GM23338 (cell line): ENCODE measurements at regions not wholly inside any gene's neighbourhood (a gene's known extent, or its start where the extent isn't known, plus 50 kb on each side); places are given as distances from the start of the nearest gene placed in this dataset.
"Not testable (repeated sequence)": the region's sequence is repeated elsewhere in the genome, so short reads cannot be mapped to it uniquely, and the experiment has no call there.

Experiments
- ATAC-seq: fragments of 200-7000 bp; cut with Tn5 transposase; 3 replicates; pipeline ENCODE4 v1.9.1; 2020
- DNase-seq: peaks from one replicate; pipeline ENCODE4 v3.0.0-alpha.2; 2015; ENCODE audit warnings: low spot score
- H2AFZ ChIP-seq: fragments of 200-600 bp; sonication (generic); 2 replicates; pipeline ENCODE4 v1.8.0; 2016; ENCODE audit warnings: antibody characterized with exemption, mild to moderate bottlenecking, moderate library complexity
- H3F3A ChIP-seq: fragments of 200-600 bp; sonication (generic); replicated peaks from 2 replicates; pipeline ENCODE4 v1.8.0; 2017; ENCODE audit warnings: antibody characterized with exemption, mixed run types, low read depth
- H3K27ac ChIP-seq: fragments of 200-600 bp; sonication (generic); 2 replicates; pipeline ENCODE4 v1.6.1; 2016; ENCODE audit warnings: low read depth
- H3K27me3 ChIP-seq: fragments of 200-600 bp; sonication (generic); 2 replicates; pipeline ENCODE4 v1.8.0; 2016; ENCODE audit warnings: mild to moderate bottlenecking, mixed run types, moderate library complexity; ENCODE audit not compliant: insufficient read depth
- H3K36me3 ChIP-seq: fragments of 200-600 bp; sonication (generic); 2 replicates; pipeline ENCODE4 v1.8.0; 2016; ENCODE audit warnings: mild to moderate bottlenecking; ENCODE audit not compliant: insufficient read depth
- H3K4me1 ChIP-seq: fragments of 200-600 bp; sonication (generic); 2 replicates; pipeline ENCODE4 v1.8.0; 2016; ENCODE audit warnings: mild to moderate bottlenecking, moderate library complexity; ENCODE audit not compliant: insufficient read depth
- H3K4me2 ChIP-seq: fragments of 200-600 bp; sonication (generic); 2 replicates; pipeline ENCODE4 v1.7.1; 2017; ENCODE audit warnings: mixed run types
- H3K4me3 ChIP-seq: fragments of 200-600 bp; sonication (generic); 2 replicates; pipeline ENCODE4 v1.6.1; 2016; ENCODE audit warnings: mixed run types
- H3K79me2 ChIP-seq: fragments of 200-600 bp; sonication (generic); replicated peaks from 2 replicates; pipeline ENCODE4 v1.8.0; 2017; ENCODE audit warnings: mild to moderate bottlenecking; ENCODE audit not compliant: insufficient read depth
- H3K9me2 ChIP-seq: fragments of 200-600 bp; sonication (generic); 2 replicates; pipeline ENCODE4 v1.8.0; 2017; ENCODE audit not compliant: insufficient read depth
- H4K20me1 ChIP-seq: fragments of 200-600 bp; sonication (generic); replicated peaks from 2 replicates; pipeline ENCODE4 v1.8.0; 2017; ENCODE audit warnings: mild to moderate bottlenecking; ENCODE audit not compliant: insufficient read depth
- H3K27ac Mint-ChIP-seq: 2 replicates; pipeline ENCODE4 v1.8.0; 2020; ENCODE audit warnings: inconsistent platforms, mild to moderate bottlenecking, moderate library complexity, mixed read lengths
- H3K27me3 Mint-ChIP-seq: 3 replicates; pipeline ENCODE4 v1.8.0; 2022; ENCODE audit warnings: low read depth, mild to moderate bottlenecking, moderate library complexity, mixed read lengths, inconsistent platforms; ENCODE audit not compliant: insufficient read depth, poor library complexity
- H3K36me3 Mint-ChIP-seq: 3 replicates; pipeline ENCODE4 v1.8.0; 2021; ENCODE audit warnings: low read depth, mild to moderate bottlenecking, inconsistent platforms, moderate library complexity, mixed read lengths
- H3K4me1 Mint-ChIP-seq: 3 replicates; pipeline ENCODE4 v1.8.0; 2020; ENCODE audit warnings: mild to moderate bottlenecking, inconsistent platforms, mixed read lengths
- H3K4me3 Mint-ChIP-seq: 3 replicates; pipeline ENCODE4 v1.8.0; 2021; ENCODE audit warnings: moderate library complexity, mild to moderate bottlenecking, inconsistent platforms, mixed read lengths
- H3K9me3 Mint-ChIP-seq: 3 replicates; pipeline ENCODE4 v1.8.0; 2020; ENCODE audit warnings: moderate library complexity, mild to moderate bottlenecking, inconsistent platforms, mixed read lengths
- CREB1 ChIP-seq: fragments of 250-450 bp; sonication (Bioruptor Pico); IDR thresholded peaks from 2 replicates; pipeline ENCODE4 v1.5.0; 2020; ENCODE audit warnings: low read depth, mild to moderate bottlenecking, moderate library complexity
- CTCF ChIP-seq, 2 experiments: fragments of 200-600 bp in 1 of 2; sonication (generic) in 1 of 2; conservative IDR thresholded peaks; 2 replicates each; pipeline versions ENCODE4 v1.5.1 to v1.6.1; 2016 to 2017; ENCODE audit warnings: antibody characterized with exemption in 2 of 2, low read depth in 2 of 2, mild to moderate bottlenecking in 2 of 2, moderate library complexity in 1 of 2
- ETS1 ChIP-seq: IDR thresholded peaks from 2 replicates; pipeline ENCODE4 v1.6.1; 2016; ENCODE audit warnings: antibody characterized with exemption
- JUNB ChIP-seq: IDR thresholded peaks from one replicate; pipeline ENCODE4 v1.6.1; 2016; ENCODE audit warnings: antibody characterized with exemption; ENCODE audit not compliant: unreplicated experiment
- NANOG ChIP-seq: IDR thresholded peaks from 2 replicates; pipeline ENCODE4 v1.6.1; 2016; ENCODE audit warnings: antibody characterized with exemption, borderline replicate concordance
- STAT1 ChIP-seq: IDR thresholded peaks from one replicate; pipeline ENCODE4 v1.6.1; 2016; ENCODE audit warnings: antibody characterized with exemption; ENCODE audit not compliant: unreplicated experiment
- ZNF114 ChIP-seq: fragments of 250-450 bp; sonication (Bioruptor Pico); IDR thresholded peaks from 2 replicates; pipeline ENCODE4 v1.5.0; 2020; ENCODE audit warnings: mild to moderate bottlenecking, moderate library complexity
- ZNF331 ChIP-seq: fragments of 250-450 bp; sonication (Bioruptor Pico); IDR thresholded peaks from 2 replicates; pipeline ENCODE4 v1.5.0; 2020; ENCODE audit warnings: low read depth, mild to moderate bottlenecking, moderate library complexity
- TF ChIP-seq, protein P1 (sequence below): IDR thresholded peaks from one replicate; pipeline ENCODE4 v1.6.1; 2018; ENCODE audit warnings: antibody characterized with exemption; ENCODE audit not compliant: unreplicated experiment

DNA sequence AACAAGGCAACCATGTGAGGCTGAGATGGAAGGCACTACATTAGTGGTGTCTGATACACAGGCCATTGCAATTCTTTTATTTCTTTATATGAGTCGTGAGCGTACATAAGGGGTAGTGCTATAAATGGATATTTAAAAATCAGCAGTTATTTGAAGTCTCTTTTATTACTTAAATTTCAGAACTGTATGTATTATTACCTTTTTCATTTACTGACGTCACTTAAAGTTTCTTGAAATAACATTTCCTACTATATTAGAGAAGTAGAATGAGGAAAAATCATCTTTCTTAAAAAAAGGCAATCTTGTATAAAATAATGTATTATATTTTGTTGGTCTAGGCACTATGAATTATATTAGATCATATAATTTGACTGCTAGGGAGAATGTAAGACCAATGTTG, 280.9 kb upstream of the CYLC2 start (continued):
- TF ChIP-seq NANOG (no peak), STAT1 (no peak), CTCF (conservative IDR thresholded peaks at IDR 0.05; ENCODE audit: low read depth in 2 of 2) (no peak), ZNF331 (no peak), ZNF114 (CRISPR knock-in tag) (no peak), JUNB (no peak), CREB1 (CRISPR knock-in tag) (no peak), ETS1 (no peak)
- TF ChIP-seq, protein P1, sequence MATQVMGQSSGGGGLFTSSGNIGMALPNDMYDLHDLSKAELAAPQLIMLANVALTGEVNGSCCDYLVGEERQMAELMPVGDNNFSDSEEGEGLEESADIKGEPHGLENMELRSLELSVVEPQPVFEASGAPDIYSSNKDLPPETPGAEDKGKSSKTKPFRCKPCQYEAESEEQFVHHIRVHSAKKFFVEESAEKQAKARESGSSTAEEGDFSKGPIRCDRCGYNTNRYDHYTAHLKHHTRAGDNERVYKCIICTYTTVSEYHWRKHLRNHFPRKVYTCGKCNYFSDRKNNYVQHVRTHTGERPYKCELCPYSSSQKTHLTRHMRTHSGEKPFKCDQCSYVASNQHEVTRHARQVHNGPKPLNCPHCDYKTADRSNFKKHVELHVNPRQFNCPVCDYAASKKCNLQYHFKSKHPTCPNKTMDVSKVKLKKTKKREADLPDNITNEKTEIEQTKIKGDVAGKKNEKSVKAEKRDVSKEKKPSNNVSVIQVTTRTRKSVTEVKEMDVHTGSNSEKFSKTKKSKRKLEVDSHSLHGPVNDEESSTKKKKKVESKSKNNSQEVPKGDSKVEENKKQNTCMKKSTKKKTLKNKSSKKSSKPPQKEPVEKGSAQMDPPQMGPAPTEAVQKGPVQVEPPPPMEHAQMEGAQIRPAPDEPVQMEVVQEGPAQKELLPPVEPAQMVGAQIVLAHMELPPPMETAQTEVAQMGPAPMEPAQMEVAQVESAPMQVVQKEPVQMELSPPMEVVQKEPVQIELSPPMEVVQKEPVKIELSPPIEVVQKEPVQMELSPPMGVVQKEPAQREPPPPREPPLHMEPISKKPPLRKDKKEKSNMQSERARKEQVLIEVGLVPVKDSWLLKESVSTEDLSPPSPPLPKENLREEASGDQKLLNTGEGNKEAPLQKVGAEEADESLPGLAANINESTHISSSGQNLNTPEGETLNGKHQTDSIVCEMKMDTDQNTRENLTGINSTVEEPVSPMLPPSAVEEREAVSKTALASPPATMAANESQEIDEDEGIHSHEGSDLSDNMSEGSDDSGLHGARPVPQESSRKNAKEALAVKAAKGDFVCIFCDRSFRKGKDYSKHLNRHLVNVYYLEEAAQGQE: no peak

GRCh38 chr9:102712910-102713309, 282.2 kb upstream of the CYLC2 start:
- not testable (repeated sequence) for H4K20me1 ChIP-seq, H3K27me3 Mint-ChIP-seq, H3K4me3 Mint-ChIP-seq, H3K27ac Mint-ChIP-seq, ATAC-seq, H2AFZ ChIP-seq, H3K4me2 ChIP-seq, H3K4me1 Mint-ChIP-seq, H3K9me2 ChIP-seq, H3K36me3 ChIP-seq, H3F3A ChIP-seq, H3K79me2 ChIP-seq, H3K4me1 ChIP-seq, H3K27ac ChIP-seq, H3K4me3 ChIP-seq, H3K27me3 ChIP-seq
- H3K9me3 Mint-ChIP-seq: peaks cover 85% of the 10 kb centered on the region
- peaks cover 22% of the 10 kb centered on the region; the same call in 2 of the 3 replicates for H3K36me3 Mint-ChIP-seq
- DNase-seq: peak; percentile 3
